ENCODE measurements at regions not wholly inside any gene's neighbourhood (a gene's known extent, or its start where the extent isn't known, plus 50 kb on each side); places are given as distances from the start of the nearest gene placed in this dataset.

GRCh38 chr2:138439733-138440132 is 61.8 kb upstream of the SPOPL start:
- TF ChIP-seq CTCF (IDR thresholded peaks at IDR 0.05) (no peak), POLR2A (IDR thresholded peaks at IDR 0.05) (no peak)

Measured in uterus (tissue), 2 donors.